Muscle of back (tissue), 3 donors: ENCODE measurements at regions not wholly inside any gene's neighbourhood (a gene's known extent, or its start where the extent isn't known, plus 50 kb on each side); places are given as distances from the start of the nearest gene placed in this dataset.

Experiments used
- DNase-seq, 3 donors: peaks; one replicate each; pipeline versions ENCODE4 v3.0.0 to v3.0.0-alpha.2; 2013

- no peak for DNase-seq
These were observed 575.2 kb downstream of the CCDC171 start for GRCh38 chr9:16128003-16128402.

GRCh38 chr9:16131264-16131663 lies 578.4 kb downstream of the CCDC171 start:
- DNase-seq, result no peak

DNA sequence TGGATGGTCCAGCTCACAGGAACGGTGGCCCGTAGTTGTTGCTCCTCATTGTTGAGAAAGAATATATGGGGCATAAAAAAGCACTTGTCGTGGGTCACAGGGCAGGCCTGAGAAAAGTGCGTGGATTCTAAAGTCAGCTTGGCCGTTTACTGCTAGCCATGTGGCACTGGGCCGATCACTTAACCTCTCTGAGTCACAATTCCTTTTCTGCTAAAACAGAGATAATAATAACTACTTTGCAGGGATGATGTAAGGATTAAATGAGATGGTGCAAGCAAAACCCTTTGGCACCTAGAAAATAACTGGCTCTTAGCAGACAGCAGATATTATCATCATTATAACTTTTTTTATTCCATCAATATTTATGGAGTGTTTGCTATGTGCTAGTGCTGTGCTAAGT lies 579.7 kb downstream of the CCDC171 start:
- no peak for DNase-seq

- DNase-seq, result no peak
These were observed 580.2 kb downstream of the CCDC171 start for GRCh38 chr9:16133032-16133431.

DNA sequence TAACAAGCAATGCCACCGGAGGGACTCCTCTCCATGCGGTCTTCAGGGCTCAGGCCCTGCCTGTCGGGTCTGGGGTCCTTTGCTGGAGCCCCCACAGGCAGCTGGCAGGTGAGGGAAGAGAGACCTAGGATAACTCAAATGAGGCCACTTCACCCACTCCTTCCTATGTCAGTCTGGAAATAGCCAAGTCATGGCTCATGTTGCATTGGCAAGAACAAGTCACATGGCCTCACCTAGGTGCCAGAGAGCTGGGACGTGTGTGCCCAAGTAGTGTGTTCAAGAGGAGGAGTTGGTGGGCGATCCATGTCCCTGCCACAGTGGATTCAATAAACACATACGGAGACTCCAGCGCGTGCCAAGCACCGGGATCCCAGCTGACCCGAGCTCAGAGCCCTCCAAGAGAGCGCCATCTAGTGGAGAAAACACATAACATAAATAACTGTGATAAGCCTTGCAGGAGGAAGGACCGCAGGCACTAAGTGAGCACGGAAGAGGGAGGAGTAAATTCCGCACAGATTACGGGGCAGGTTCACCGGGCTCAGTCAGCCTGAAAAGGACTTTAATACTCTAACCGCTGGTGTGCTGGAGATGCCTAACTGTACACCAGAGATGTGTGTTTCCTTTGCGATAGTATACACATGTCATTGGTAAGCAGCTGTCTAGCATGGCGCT lies 580.8 kb downstream of the CCDC171 start:
- DNase-seq, result peak in 2 of 3 donors; percentile 60 to 66

DNA sequence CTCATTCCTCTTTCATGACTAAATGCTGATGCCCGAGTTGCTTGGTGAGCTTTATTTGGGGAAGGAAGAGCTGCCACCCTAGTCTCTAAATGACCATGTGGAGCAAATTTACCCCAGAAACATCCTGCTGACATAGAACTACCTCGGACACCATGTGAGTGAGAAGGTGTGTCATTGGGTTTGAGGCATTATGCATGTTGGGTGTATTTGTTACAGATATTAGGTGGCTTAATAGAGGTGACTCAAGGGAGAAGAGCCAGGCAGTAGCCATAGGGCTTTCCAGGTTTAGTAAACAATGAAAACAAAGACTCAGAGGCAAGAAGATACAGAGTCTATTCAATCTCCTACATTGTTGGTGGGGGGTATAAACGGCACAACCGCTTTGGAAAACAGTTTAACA lies 581.5 kb downstream of the CCDC171 start:
- DNase-seq, result no peak

GRCh38 chr9:16135968-16136367 lies 583.1 kb downstream of the CCDC171 start:
- peak in 1 of 3 donors; percentile 71 for DNase-seq

- DNase-seq, result peak in 1 of 3 donors; percentile 60
These were observed 583.6 kb downstream of the CCDC171 start for GRCh38 chr9:16136451-16136850.

- DNase-seq, result peak in 2 of 3 donors; percentile 63 to 76
These were observed 584.1 kb downstream of the CCDC171 start for GRCh38 chr9:16136961-16137360.

GRCh38 chr9:16138561-16139491 lies 586.0 kb downstream of the CCDC171 start:
- peak; percentile 63 to 84 (median 75) for DNase-seq

DNA sequence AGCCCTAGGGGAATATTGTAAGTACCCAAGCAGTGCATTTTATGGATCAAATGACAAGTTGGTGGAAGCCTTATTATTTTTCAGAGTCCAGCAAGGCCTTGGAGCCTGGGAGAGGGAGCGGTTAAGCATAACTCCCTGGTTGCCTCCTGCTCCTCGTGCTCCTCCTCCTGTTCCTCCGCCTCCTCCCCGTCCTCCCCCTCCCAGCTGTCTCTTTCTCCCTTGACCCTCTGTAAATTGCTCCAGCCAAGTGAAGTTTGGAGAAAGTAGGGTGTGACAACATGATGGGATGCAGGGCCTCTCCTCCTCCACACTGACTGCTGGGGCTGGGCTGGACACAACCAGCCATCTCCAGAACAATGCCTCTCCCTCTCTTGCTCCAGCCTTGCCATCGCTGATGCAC lies 586.9 kb downstream of the CCDC171 start:
- peak in 1 of 3 donors; percentile 82 for DNase-seq

GRCh38 chr9:16143310-16143709 lies 590.5 kb downstream of the CCDC171 start:
- no peak for DNase-seq

GRCh38 chr9:16143947-16144890 lies 591.4 kb downstream of the CCDC171 start:
- no peak for DNase-seq

DNA sequence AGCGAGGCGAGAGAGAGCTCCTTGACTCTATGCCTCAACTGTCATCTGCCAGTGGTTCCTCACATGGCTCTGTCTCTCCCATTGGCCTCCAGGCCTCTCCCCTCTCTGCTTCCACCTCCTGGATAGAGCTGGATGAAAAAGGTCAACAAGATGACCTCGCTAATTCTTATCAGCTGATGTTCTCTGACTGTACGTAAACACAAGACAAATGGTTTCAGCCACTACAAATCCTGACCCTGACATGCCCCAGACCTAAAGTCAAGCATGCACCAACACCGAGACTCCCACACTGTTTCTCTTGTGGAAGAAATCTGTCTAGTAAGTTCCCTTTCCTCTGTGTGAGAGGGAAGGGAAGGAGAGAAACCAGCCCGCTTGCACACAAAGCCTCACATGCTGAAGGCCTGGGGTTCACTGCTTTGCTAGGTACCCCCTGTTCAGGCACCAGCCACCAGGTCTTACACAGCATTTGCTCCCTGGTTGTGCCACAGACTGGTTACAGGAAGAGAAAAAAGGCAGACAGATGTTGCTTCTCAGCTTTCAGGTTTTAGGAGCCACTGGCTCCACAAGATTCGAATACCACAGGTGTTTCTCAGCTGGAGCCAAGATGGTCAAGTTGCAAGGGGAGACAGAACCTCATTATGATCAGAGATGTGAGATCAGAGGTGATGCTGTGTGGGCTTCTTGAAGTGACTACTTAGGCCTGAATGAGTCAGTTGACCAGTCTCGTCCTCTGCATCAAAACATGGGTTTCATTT lies 592.5 kb downstream of the CCDC171 start:
- DNase-seq, result no peak

- no peak for DNase-seq
These were observed 594.9 kb downstream of the CCDC171 start for GRCh38 chr9:16147726-16148125.

- no peak for DNase-seq
These were observed 597.7 kb downstream of the CCDC171 start for GRCh38 chr9:16150501-16150900.

- no peak for DNase-seq
These were observed 598.3 kb downstream of the CCDC171 start for GRCh38 chr9:16150938-16151650.

GRCh38 chr9:16152276-16153101 lies 599.6 kb downstream of the CCDC171 start:
- DNase-seq, result peak in 1 of 3 donors; percentile 56

DNA sequence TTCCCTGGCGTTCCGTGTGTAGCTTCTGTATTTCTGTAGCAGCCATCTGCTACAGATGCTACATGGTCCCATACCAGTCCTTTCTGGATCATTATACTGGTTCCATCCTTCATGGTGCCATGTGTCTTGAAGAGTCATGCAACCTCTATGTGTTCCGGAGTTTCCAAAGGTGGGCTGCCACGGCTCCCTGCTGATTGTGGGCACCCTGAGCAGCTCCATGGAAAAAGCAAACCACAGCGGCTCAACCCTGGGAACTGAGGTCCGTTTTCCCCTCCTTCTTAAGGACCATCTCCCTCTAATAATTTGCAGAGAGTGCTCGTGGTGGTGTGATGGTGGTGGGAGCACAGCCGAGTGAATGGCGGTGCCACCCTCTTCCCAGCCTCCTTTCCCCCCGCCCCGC lies 600.4 kb downstream of the CCDC171 start:
- no peak for DNase-seq
